ENCODE measurements at regions not wholly inside any gene's neighbourhood (a gene's known extent, or its start where the extent isn't known, plus 50 kb on each side); places are given as distances from the start of the nearest gene placed in this dataset.

- CTCF ChIA-PET = interaction anchor here (0.7 kb wide), 1 partner anchor 203 kb away, joined by 3 read pairs; no protein-coding TSS in a partner anchor
- H3K4me1 ChIP-seq (ENCODE audit: control insufficient read depth, insufficient read depth, low read length) = no peaks in the 10 kb centered on the region
- TF ChIP-seq GLIS1 (tag by site-specific recombination; IDR thresholded peaks at IDR 0.05) (no peak), ZNF558 (tag by site-specific recombination; IDR thresholded peaks at IDR 0.05) (no peak)
- no peak overlapping the region for H3K4me3 ChIP-seq (ENCODE audit: low read depth, low read length)
- H3K9me3 ChIP-seq (ENCODE audit: control insufficient read depth, insufficient read depth, low read depth, low read length) = no peaks in the 10 kb centered on the region
- POLR2A ChIA-PET = no interaction called here
- no peaks in the 10 kb centered on the region for H3K36me3 ChIP-seq (ENCODE audit: control insufficient read depth in 2 of 2, insufficient read depth in 1 of 2, low read length in 2 of 2)
- H3K27ac ChIP-seq (ENCODE audit: extremely low read depth, low read depth, low read length) = no peak overlapping the region
These were observed 257.9 kb downstream of the NDUFA10 start for GRCh38 chr2:239767021-239767905.

DNA sequence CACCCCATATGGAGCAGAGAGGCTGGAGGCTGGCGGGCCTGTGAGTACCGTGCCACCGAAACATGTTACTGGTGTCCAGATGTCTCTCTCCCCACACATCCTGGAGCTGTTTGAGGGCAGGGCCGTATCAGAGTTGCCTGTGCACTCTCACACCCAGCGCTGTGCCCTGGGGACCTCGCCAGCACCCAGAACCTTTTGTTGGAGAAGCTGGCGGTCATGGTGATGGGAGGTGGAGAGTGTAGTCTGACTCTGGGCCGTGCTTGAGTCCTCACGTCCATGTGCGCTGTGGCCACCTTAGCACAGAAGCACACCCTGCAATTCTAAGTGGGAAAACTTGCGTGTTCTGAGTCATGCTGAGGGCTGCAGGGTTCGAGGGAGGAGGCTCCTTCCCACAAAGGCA lies 259.2 kb downstream of the NDUFA10 start:
- TF ChIP-seq ZSCAN23 (tag by site-specific recombination; IDR thresholded peaks at IDR 0.05) (no peak), ZNF239 (tag by site-specific recombination; IDR thresholded peaks at IDR 0.05) (no peak), ZNF394 (tag by site-specific recombination; IDR thresholded peaks at IDR 0.05; ENCODE audit: borderline replicate concordance) (no peak), ZNF138 (tag by site-specific recombination; IDR thresholded peaks at IDR 0.05; ENCODE audit: borderline replicate concordance) (no peak), ZNF518A (tag by site-specific recombination; conservative IDR thresholded peaks at IDR 0.05; ENCODE audit: low read depth) (no peak), KLF7 (tag by site-specific recombination; IDR thresholded peaks at IDR 0.05; ENCODE audit: borderline replicate concordance) (no peak), ZNF530 (tag by site-specific recombination; IDR thresholded peaks at IDR 0.05; ENCODE audit: low read depth) (no peak), KLF8 (tag by site-specific recombination; IDR thresholded peaks at IDR 0.05) (no peak), ZNF670 (tag by site-specific recombination; IDR thresholded peaks at IDR 0.05; ENCODE audit: low read depth) (no peak), ZNF514 (tag by site-specific recombination; IDR thresholded peaks at IDR 0.05) (no peak), ZBTB20 (tag by site-specific recombination; IDR thresholded peaks at IDR 0.05) (no peak), YY2 (tag by site-specific recombination; IDR thresholded peaks at IDR 0.05) (no peak), GLI2 (tag by site-specific recombination; IDR thresholded peaks at IDR 0.05; ENCODE audit: borderline replicate concordance, low read depth) (no peak), ZNF311 (tag by site-specific recombination; IDR thresholded peaks at IDR 0.05; ENCODE audit: borderline replicate concordance) (no peak)
- TF ChIP-seq, protein P1, sequence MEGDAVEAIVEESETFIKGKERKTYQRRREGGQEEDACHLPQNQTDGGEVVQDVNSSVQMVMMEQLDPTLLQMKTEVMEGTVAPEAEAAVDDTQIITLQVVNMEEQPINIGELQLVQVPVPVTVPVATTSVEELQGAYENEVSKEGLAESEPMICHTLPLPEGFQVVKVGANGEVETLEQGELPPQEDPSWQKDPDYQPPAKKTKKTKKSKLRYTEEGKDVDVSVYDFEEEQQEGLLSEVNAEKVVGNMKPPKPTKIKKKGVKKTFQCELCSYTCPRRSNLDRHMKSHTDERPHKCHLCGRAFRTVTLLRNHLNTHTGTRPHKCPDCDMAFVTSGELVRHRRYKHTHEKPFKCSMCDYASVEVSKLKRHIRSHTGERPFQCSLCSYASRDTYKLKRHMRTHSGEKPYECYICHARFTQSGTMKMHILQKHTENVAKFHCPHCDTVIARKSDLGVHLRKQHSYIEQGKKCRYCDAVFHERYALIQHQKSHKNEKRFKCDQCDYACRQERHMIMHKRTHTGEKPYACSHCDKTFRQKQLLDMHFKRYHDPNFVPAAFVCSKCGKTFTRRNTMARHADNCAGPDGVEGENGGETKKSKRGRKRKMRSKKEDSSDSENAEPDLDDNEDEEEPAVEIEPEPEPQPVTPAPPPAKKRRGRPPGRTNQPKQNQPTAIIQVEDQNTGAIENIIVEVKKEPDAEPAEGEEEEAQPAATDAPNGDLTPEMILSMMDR (tag by site-specific recombination; IDR thresholded peaks at IDR 0.05) = no peak
- TF ChIP-seq, protein P2, sequence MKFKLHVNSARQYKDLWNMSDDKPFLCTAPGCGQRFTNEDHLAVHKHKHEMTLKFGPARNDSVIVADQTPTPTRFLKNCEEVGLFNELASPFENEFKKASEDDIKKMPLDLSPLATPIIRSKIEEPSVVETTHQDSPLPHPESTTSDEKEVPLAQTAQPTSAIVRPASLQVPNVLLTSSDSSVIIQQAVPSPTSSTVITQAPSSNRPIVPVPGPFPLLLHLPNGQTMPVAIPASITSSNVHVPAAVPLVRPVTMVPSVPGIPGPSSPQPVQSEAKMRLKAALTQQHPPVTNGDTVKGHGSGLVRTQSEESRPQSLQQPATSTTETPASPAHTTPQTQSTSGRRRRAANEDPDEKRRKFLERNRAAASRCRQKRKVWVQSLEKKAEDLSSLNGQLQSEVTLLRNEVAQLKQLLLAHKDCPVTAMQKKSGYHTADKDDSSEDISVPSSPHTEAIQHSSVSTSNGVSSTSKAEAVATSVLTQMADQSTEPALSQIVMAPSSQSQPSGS (tag by site-specific recombination; IDR thresholded peaks at IDR 0.05; ENCODE audit: low read depth) = no peak
- no peaks in the 10 kb centered on the region for H3K4me1 ChIP-seq (ENCODE audit: control insufficient read depth, insufficient read depth, low read length)
- ChIA-PET CTCF (no interaction called here), POLR2A (no interaction called here)
- no peak overlapping the region for H3K4me3 ChIP-seq (ENCODE audit: low read depth, low read length)
- no peak overlapping the region for H3K27ac ChIP-seq (ENCODE audit: extremely low read depth, low read depth, low read length)
- H3K9me3 ChIP-seq (ENCODE audit: control insufficient read depth, insufficient read depth, low read depth, low read length) = no peaks in the 10 kb centered on the region
- no peaks in the 10 kb centered on the region for H3K36me3 ChIP-seq (ENCODE audit: control insufficient read depth in 2 of 2, insufficient read depth in 1 of 2, low read length in 2 of 2)

Measured in HEK293 (cell line).